GM23338 (cell line): ENCODE measurements at regions not wholly inside any gene's neighbourhood (a gene's known extent, or its start where the extent isn't known, plus 50 kb on each side); places are given as distances from the start of the nearest gene placed in this dataset.

Experiments
- ATAC-seq: fragments of 200-7000 bp; cut with Tn5 transposase; 3 replicates; pipeline ENCODE4 v1.9.1; 2020
- DNase-seq: peaks from one replicate; pipeline ENCODE4 v3.0.0-alpha.2; 2015; ENCODE audit warnings: low spot score
- H2AFZ ChIP-seq: fragments of 200-600 bp; sonication (generic); 2 replicates; pipeline ENCODE4 v1.8.0; 2016; ENCODE audit warnings: antibody characterized with exemption, mild to moderate bottlenecking, moderate library complexity
- H3F3A ChIP-seq: fragments of 200-600 bp; sonication (generic); replicated peaks from 2 replicates; pipeline ENCODE4 v1.8.0; 2017; ENCODE audit warnings: antibody characterized with exemption, mixed run types, low read depth
- H3K27ac ChIP-seq: fragments of 200-600 bp; sonication (generic); 2 replicates; pipeline ENCODE4 v1.6.1; 2016; ENCODE audit warnings: low read depth
- H3K27me3 ChIP-seq: fragments of 200-600 bp; sonication (generic); 2 replicates; pipeline ENCODE4 v1.8.0; 2016; ENCODE audit warnings: mild to moderate bottlenecking, mixed run types, moderate library complexity; ENCODE audit not compliant: insufficient read depth
- H3K36me3 ChIP-seq: fragments of 200-600 bp; sonication (generic); 2 replicates; pipeline ENCODE4 v1.8.0; 2016; ENCODE audit warnings: mild to moderate bottlenecking; ENCODE audit not compliant: insufficient read depth
- H3K4me1 ChIP-seq: fragments of 200-600 bp; sonication (generic); 2 replicates; pipeline ENCODE4 v1.8.0; 2016; ENCODE audit warnings: mild to moderate bottlenecking, moderate library complexity; ENCODE audit not compliant: insufficient read depth
- H3K4me2 ChIP-seq: fragments of 200-600 bp; sonication (generic); 2 replicates; pipeline ENCODE4 v1.7.1; 2017; ENCODE audit warnings: mixed run types
- H3K4me3 ChIP-seq: fragments of 200-600 bp; sonication (generic); 2 replicates; pipeline ENCODE4 v1.6.1; 2016; ENCODE audit warnings: mixed run types
- H3K79me2 ChIP-seq: fragments of 200-600 bp; sonication (generic); replicated peaks from 2 replicates; pipeline ENCODE4 v1.8.0; 2017; ENCODE audit warnings: mild to moderate bottlenecking; ENCODE audit not compliant: insufficient read depth
- H3K9me2 ChIP-seq: fragments of 200-600 bp; sonication (generic); 2 replicates; pipeline ENCODE4 v1.8.0; 2017; ENCODE audit not compliant: insufficient read depth
- H4K20me1 ChIP-seq: fragments of 200-600 bp; sonication (generic); replicated peaks from 2 replicates; pipeline ENCODE4 v1.8.0; 2017; ENCODE audit warnings: mild to moderate bottlenecking; ENCODE audit not compliant: insufficient read depth
- H3K27ac Mint-ChIP-seq: 2 replicates; pipeline ENCODE4 v1.8.0; 2020; ENCODE audit warnings: inconsistent platforms, mild to moderate bottlenecking, moderate library complexity, mixed read lengths
- H3K27me3 Mint-ChIP-seq: 3 replicates; pipeline ENCODE4 v1.8.0; 2022; ENCODE audit warnings: low read depth, mild to moderate bottlenecking, moderate library complexity, mixed read lengths, inconsistent platforms; ENCODE audit not compliant: insufficient read depth, poor library complexity
- H3K36me3 Mint-ChIP-seq: 3 replicates; pipeline ENCODE4 v1.8.0; 2021; ENCODE audit warnings: low read depth, mild to moderate bottlenecking, inconsistent platforms, moderate library complexity, mixed read lengths
- H3K4me1 Mint-ChIP-seq: 3 replicates; pipeline ENCODE4 v1.8.0; 2020; ENCODE audit warnings: mild to moderate bottlenecking, inconsistent platforms, mixed read lengths
- H3K4me3 Mint-ChIP-seq: 3 replicates; pipeline ENCODE4 v1.8.0; 2021; ENCODE audit warnings: moderate library complexity, mild to moderate bottlenecking, inconsistent platforms, mixed read lengths
- H3K9me3 Mint-ChIP-seq: 3 replicates; pipeline ENCODE4 v1.8.0; 2020; ENCODE audit warnings: moderate library complexity, mild to moderate bottlenecking, inconsistent platforms, mixed read lengths
- CREB1 ChIP-seq: fragments of 250-450 bp; sonication (Bioruptor Pico); IDR thresholded peaks from 2 replicates; pipeline ENCODE4 v1.5.0; 2020; ENCODE audit warnings: low read depth, mild to moderate bottlenecking, moderate library complexity
- EZH2 ChIP-seq: fragments of 200-600 bp; sonication (generic); IDR thresholded peaks from one replicate; pipeline ENCODE4 v1.8.0; 2017; ENCODE audit warnings: antibody characterized with exemption, mild to moderate bottlenecking, low read depth; ENCODE audit not compliant: unreplicated experiment
- EZH2phosphoT487 ChIP-seq: fragments of 200-600 bp; sonication (generic); IDR thresholded peaks from one replicate; pipeline ENCODE4 v1.8.1; 2018; ENCODE audit warnings: antibody characterized with exemption; ENCODE audit not compliant: unreplicated experiment
- POLR2AphosphoS5 ChIP-seq: IDR thresholded peaks from 2 replicates; pipeline ENCODE4 v1.6.1; 2016; ENCODE audit warnings: antibody characterized with exemption, low read depth
- STAT1 ChIP-seq: IDR thresholded peaks from one replicate; pipeline ENCODE4 v1.6.1; 2016; ENCODE audit warnings: antibody characterized with exemption; ENCODE audit not compliant: unreplicated experiment
- ZNF114 ChIP-seq: fragments of 250-450 bp; sonication (Bioruptor Pico); IDR thresholded peaks from 2 replicates; pipeline ENCODE4 v1.5.0; 2020; ENCODE audit warnings: mild to moderate bottlenecking, moderate library complexity
- ZNF331 ChIP-seq: fragments of 250-450 bp; sonication (Bioruptor Pico); IDR thresholded peaks from 2 replicates; pipeline ENCODE4 v1.5.0; 2020; ENCODE audit warnings: low read depth, mild to moderate bottlenecking, moderate library complexity
- TF ChIP-seq, protein P1 (sequence below): IDR thresholded peaks from one replicate; pipeline ENCODE4 v1.6.1; 2018; ENCODE audit warnings: antibody characterized with exemption; ENCODE audit not compliant: unreplicated experiment
- TF ChIP-seq, protein P2 (sequence below): fragments of 250-450 bp; sonication (Bioruptor Pico); IDR thresholded peaks from 2 replicates; pipeline ENCODE4 v1.5.0; 2020; ENCODE audit warnings: mild to moderate bottlenecking, moderate library complexity
- TF ChIP-seq, protein P3 (sequence below), 2 experiments: fragments of 200-600 bp in 1 of 2; sonication (generic) in 1 of 2; conservative IDR thresholded peaks; 2 replicates each; pipeline versions ENCODE4 v1.5.1 to v1.6.1; 2016 to 2017; ENCODE audit warnings: antibody characterized with exemption in 2 of 2, low read depth in 2 of 2, mild to moderate bottlenecking in 2 of 2, moderate library complexity in 1 of 2

DNA sequence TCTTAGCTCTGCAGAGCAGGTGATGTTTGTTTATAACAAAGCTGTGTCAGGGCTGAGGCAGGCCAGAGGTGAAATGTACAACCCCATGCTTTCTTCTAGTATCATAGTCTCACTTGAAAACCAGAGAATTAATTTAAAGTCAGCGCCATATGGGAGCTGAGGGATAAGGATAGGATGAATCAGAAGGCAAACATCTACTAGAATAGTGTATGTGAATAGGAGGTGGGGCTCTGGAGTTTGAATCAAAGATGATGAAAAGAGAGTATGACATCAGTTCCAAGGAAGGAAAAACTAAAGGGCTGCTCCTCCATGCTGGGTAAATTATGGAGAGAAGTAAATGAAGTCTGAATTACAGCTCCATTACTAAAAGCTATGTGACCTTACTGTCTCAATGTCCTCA lies 441.5 kb downstream of the RASEF start:
- Mint-ChIP-seq H3K27ac (no peak overlapping the region), H3K4me1 (no peaks in the 10 kb centered on the region), H3K36me3 (no peaks in the 10 kb centered on the region), H3K27me3 (no peaks in the 10 kb centered on the region), H3K4me3 (no peak overlapping the region), H3K9me3 (no peaks in the 10 kb centered on the region)
- no peaks in the 10 kb centered on the region for H3K4me1 ChIP-seq
- ATAC-seq = no peak
- H3K4me3 ChIP-seq = no peak overlapping the region
- H3K9me2 ChIP-seq = no peaks in the 10 kb centered on the region
- H3K36me3 ChIP-seq = no peaks in the 10 kb centered on the region
- H3K27ac ChIP-seq = no peak overlapping the region
- no peaks in the 10 kb centered on the region for H3K27me3 ChIP-seq
- no peaks in the 10 kb centered on the region for H4K20me1 ChIP-seq
- H3K79me2 ChIP-seq = no peaks in the 10 kb centered on the region
- no peak for TF ChIP-seq EZH2phosphoT487
- no peak for DNase-seq
- no peak overlapping the region for H3K4me2 ChIP-seq
- H3F3A ChIP-seq = no peaks in the 10 kb centered on the region
- H2AFZ ChIP-seq = no peak overlapping the region

DNA sequence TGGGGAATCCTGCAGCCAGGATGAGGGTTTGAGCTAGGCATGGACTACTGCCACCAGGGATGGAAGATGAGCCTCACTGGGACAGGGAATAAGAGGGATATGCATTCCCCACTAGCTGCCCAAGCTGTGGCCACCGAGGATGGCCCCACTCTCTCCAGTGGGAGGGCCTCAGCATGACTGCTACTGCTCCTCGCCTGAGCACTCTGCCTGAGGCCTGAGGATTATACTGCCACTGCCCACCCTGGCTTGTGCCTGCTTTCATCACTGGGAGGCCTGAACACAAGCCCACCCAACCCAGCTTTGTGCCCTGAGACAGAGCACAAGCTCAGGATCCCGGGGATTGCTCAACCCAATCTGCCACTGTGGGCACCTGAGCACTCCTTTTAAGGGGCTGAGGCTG lies 425.6 kb downstream of the RASEF start:
- no peaks in the 10 kb centered on the region for H4K20me1 ChIP-seq
- H3K27me3 ChIP-seq = no peaks in the 10 kb centered on the region
- H3K27ac ChIP-seq = no peak overlapping the region
- Mint-ChIP-seq H3K4me3 (no peak overlapping the region), H3K27ac (no peak overlapping the region; the same call in 1 of the 2 replicates), H3K36me3 (no peaks in the 10 kb centered on the region; the same call in 2 of the 3 replicates), H3K4me1 (no peaks in the 10 kb centered on the region), H3K27me3 (no peaks in the 10 kb centered on the region), H3K9me3 (peaks cover 7% of the 10 kb centered on the region; the same call in 2 of the 3 replicates)
- H3K4me3 ChIP-seq = no peak overlapping the region
- no peaks in the 10 kb centered on the region for H3K4me1 ChIP-seq
- DNase-seq = no peak
- H3K79me2 ChIP-seq = no peaks in the 10 kb centered on the region
- H2AFZ ChIP-seq = no peak overlapping the region
- H3F3A ChIP-seq = no peaks in the 10 kb centered on the region
- no peaks in the 10 kb centered on the region for H3K36me3 ChIP-seq
- no peak overlapping the region for H3K4me2 ChIP-seq
- H3K9me2 ChIP-seq = peaks cover 3% of the 10 kb centered on the region
- ATAC-seq = no peak
- TF ChIP-seq ZNF331 (CRISPR knock-in tag) = no peak
- no peak for TF ChIP-seq EZH2phosphoT487
- TF ChIP-seq EZH2 = no peak
- TF ChIP-seq POLR2AphosphoS5 = no peak
- no peak for TF ChIP-seq CREB1 (CRISPR knock-in tag)
- TF ChIP-seq, protein P1, sequence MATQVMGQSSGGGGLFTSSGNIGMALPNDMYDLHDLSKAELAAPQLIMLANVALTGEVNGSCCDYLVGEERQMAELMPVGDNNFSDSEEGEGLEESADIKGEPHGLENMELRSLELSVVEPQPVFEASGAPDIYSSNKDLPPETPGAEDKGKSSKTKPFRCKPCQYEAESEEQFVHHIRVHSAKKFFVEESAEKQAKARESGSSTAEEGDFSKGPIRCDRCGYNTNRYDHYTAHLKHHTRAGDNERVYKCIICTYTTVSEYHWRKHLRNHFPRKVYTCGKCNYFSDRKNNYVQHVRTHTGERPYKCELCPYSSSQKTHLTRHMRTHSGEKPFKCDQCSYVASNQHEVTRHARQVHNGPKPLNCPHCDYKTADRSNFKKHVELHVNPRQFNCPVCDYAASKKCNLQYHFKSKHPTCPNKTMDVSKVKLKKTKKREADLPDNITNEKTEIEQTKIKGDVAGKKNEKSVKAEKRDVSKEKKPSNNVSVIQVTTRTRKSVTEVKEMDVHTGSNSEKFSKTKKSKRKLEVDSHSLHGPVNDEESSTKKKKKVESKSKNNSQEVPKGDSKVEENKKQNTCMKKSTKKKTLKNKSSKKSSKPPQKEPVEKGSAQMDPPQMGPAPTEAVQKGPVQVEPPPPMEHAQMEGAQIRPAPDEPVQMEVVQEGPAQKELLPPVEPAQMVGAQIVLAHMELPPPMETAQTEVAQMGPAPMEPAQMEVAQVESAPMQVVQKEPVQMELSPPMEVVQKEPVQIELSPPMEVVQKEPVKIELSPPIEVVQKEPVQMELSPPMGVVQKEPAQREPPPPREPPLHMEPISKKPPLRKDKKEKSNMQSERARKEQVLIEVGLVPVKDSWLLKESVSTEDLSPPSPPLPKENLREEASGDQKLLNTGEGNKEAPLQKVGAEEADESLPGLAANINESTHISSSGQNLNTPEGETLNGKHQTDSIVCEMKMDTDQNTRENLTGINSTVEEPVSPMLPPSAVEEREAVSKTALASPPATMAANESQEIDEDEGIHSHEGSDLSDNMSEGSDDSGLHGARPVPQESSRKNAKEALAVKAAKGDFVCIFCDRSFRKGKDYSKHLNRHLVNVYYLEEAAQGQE = no peak
- no peak for TF ChIP-seq ZNF114 (CRISPR knock-in tag)
- TF ChIP-seq, protein P2, sequence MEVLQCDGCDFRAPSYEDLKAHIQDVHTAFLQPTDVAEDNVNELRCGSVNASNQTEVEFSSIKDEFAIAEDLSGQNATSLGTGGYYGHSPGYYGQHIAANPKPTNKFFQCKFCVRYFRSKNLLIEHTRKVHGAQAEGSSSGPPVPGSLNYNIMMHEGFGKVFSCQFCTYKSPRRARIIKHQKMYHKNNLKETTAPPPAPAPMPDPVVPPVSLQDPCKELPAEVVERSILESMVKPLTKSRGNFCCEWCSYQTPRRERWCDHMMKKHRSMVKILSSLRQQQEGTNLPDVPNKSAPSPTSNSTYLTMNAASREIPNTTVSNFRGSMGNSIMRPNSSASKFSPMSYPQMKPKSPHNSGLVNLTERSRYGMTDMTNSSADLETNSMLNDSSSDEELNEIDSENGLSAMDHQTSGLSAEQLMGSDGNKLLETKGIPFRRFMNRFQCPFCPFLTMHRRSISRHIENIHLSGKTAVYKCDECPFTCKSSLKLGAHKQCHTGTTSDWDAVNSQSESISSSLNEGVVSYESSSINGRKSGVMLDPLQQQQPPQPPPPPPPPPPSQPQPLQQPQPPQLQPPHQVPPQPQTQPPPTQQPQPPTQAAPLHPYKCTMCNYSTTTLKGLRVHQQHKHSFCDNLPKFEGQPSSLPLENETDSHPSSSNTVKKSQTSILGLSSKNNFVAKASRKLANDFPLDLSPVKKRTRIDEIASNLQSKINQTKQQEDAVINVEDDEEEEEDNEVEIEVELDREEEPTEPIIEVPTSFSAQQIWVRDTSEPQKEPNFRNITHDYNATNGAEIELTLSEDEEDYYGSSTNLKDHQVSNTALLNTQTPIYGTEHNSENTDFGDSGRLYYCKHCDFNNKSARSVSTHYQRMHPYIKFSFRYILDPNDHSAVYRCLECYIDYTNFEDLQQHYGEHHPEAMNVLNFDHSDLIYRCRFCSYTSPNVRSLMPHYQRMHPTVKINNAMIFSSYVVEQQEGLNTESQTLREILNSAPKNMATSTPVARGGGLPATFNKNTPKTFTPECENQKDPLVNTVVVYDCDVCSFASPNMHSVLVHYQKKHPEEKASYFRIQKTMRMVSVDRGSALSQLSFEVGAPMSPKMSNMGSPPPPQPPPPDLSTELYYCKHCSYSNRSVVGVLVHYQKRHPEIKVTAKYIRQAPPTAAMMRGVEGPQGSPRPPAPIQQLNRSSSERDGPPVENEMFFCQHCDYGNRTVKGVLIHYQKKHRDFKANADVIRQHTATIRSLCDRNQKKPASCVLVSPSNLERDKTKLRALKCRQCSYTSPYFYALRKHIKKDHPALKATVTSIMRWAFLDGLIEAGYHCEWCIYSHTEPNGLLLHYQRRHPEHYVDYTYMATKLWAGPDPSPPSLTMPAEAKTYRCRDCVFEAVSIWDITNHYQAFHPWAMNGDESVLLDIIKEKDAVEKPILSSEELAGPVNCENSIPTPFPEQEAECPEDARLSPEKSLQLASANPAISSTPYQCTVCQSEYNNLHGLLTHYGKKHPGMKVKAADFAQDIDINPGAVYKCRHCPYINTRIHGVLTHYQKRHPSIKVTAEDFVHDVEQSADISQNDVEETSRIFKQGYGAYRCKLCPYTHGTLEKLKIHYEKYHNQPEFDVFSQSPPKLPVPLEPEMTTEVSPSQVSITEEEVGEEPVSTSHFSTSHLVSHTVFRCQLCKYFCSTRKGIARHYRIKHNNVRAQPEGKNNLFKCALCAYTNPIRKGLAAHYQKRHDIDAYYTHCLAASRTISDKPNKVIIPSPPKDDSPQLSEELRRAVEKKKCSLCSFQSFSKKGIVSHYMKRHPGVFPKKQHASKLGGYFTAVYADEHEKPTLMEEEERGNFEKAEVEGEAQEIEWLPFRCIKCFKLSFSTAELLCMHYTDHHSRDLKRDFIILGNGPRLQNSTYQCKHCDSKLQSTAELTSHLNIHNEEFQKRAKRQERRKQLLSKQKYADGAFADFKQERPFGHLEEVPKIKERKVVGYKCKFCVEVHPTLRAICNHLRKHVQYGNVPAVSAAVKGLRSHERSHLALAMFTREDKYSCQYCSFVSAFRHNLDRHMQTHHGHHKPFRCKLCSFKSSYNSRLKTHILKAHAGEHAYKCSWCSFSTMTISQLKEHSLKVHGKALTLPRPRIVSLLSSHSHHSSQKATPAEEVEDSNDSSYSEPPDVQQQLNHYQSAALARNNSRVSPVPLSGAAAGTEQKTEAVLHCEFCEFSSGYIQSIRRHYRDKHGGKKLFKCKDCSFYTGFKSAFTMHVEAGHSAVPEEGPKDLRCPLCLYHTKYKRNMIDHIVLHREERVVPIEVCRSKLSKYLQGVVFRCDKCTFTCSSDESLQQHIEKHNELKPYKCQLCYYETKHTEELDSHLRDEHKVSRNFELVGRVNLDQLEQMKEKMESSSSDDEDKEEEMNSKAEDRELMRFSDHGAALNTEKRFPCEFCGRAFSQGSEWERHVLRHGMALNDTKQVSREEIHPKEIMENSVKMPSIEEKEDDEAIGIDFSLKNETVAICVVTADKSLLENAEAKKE (CRISPR knock-in tag) = no peak
- TF ChIP-seq, protein P3, sequence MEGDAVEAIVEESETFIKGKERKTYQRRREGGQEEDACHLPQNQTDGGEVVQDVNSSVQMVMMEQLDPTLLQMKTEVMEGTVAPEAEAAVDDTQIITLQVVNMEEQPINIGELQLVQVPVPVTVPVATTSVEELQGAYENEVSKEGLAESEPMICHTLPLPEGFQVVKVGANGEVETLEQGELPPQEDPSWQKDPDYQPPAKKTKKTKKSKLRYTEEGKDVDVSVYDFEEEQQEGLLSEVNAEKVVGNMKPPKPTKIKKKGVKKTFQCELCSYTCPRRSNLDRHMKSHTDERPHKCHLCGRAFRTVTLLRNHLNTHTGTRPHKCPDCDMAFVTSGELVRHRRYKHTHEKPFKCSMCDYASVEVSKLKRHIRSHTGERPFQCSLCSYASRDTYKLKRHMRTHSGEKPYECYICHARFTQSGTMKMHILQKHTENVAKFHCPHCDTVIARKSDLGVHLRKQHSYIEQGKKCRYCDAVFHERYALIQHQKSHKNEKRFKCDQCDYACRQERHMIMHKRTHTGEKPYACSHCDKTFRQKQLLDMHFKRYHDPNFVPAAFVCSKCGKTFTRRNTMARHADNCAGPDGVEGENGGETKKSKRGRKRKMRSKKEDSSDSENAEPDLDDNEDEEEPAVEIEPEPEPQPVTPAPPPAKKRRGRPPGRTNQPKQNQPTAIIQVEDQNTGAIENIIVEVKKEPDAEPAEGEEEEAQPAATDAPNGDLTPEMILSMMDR (conservative IDR thresholded peaks at IDR 0.05; ENCODE audit: low read depth in 2 of 2) = no peak
- no peak for TF ChIP-seq STAT1
